ENCODE measurements at regions not wholly inside any gene's neighbourhood (a gene's known extent, or its start where the extent isn't known, plus 50 kb on each side); places are given as distances from the start of the nearest gene placed in this dataset.
A peak's percentile ranks its signal among the peaks of the same experiment; 100 is the strongest.

GRCh38 chr3:148090156-148090555 is 607.5 kb upstream of the AGTR1 start:
- Mint-ChIP-seq H3K27ac (ENCODE audit: unreplicated experiment) (no peak overlapping the region), H3K4me3 (ENCODE audit: unreplicated experiment) (no peak overlapping the region), H3K4me1 (ENCODE audit: low read depth, unreplicated experiment) (peaks cover 3% of the 10 kb centered on the region), H3K9me3 (ENCODE audit: unreplicated experiment) (no peaks in the 10 kb centered on the region), H3K27me3 (ENCODE audit: unreplicated experiment) (no peaks in the 10 kb centered on the region), H3K36me3 (ENCODE audit: unreplicated experiment) (no peaks in the 10 kb centered on the region)
- TF ChIP-seq, protein P1, sequence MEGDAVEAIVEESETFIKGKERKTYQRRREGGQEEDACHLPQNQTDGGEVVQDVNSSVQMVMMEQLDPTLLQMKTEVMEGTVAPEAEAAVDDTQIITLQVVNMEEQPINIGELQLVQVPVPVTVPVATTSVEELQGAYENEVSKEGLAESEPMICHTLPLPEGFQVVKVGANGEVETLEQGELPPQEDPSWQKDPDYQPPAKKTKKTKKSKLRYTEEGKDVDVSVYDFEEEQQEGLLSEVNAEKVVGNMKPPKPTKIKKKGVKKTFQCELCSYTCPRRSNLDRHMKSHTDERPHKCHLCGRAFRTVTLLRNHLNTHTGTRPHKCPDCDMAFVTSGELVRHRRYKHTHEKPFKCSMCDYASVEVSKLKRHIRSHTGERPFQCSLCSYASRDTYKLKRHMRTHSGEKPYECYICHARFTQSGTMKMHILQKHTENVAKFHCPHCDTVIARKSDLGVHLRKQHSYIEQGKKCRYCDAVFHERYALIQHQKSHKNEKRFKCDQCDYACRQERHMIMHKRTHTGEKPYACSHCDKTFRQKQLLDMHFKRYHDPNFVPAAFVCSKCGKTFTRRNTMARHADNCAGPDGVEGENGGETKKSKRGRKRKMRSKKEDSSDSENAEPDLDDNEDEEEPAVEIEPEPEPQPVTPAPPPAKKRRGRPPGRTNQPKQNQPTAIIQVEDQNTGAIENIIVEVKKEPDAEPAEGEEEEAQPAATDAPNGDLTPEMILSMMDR (IDR thresholded peaks at IDR 0.05; ENCODE audit: partially characterized antibody, unreplicated experiment) = no peak
- no peak for DNase-seq

DNA sequence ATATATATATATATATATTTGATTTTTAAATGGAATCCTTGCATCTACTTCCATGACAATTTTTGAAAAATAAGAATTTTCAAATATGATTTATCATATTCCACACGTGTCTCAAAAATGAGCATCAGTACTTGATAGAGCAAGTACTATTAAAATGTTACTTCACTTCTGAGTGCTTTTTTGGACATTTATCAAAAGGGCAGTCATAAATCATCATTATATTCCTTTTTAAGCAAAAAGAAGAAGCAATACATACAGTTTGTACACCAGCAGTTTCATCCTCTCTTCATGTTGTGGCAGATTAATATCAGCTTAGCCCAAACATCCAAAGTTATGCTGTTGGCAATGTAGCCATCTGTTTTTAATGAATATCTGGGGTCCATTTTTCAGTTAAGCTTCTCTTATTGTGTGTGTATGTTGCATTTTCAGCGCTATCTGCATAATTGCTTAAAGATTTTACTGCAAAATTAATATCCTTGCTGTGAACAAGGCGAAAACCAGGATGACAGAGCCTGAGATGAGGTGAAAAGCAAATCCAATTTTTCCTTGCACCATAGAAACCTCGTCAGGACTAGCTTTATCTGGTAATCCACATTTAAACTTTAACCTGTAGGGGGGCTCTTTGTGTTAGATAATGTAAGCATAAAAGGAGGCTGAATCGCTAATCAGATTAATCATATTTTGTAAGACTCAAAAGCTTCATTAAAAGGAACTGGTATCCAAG is 604.9 kb upstream of the AGTR1 start:
- peaks cover 15% of the 10 kb centered on the region for H3K4me1 Mint-ChIP-seq (ENCODE audit: low read depth, unreplicated experiment)
- no peaks in the 10 kb centered on the region for H3K9me3 Mint-ChIP-seq (ENCODE audit: unreplicated experiment)
- H3K36me3 Mint-ChIP-seq (ENCODE audit: unreplicated experiment) = no peaks in the 10 kb centered on the region
- no peak overlapping the region for H3K27ac Mint-ChIP-seq (ENCODE audit: unreplicated experiment)
- TF ChIP-seq, protein P1 (IDR thresholded peaks at IDR 0.05; ENCODE audit: partially characterized antibody, unreplicated experiment) = no peak
- no peak for DNase-seq
- no peak overlapping the region for H3K4me3 Mint-ChIP-seq (ENCODE audit: unreplicated experiment)
- no peaks in the 10 kb centered on the region for H3K27me3 Mint-ChIP-seq (ENCODE audit: unreplicated experiment)

DNA sequence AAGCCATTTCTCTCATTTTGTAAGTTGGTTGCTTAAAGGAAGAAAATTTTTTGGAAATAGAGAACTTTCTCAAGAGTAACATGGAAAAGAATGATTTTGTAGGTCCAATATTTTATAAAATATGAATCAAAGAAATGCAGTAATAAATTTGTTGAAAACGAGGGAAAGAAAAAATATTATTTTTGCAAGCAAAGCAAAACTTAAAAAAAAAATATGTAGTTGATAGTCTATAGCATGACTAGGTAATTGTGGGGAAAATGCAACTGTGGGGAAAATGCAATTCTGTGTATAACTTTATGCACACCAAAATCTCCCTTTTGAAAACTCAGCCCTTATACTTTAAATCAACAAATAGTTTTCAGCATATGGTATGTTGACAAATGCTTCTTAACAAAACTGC is 604.0 kb upstream of the AGTR1 start:
- TF ChIP-seq, protein P1 (IDR thresholded peaks at IDR 0.05; ENCODE audit: partially characterized antibody, unreplicated experiment) = no peak
- H3K4me1 Mint-ChIP-seq (ENCODE audit: low read depth, unreplicated experiment) = peaks cover 15% of the 10 kb centered on the region
- H3K9me3 Mint-ChIP-seq (ENCODE audit: unreplicated experiment) = no peaks in the 10 kb centered on the region
- H3K36me3 Mint-ChIP-seq (ENCODE audit: unreplicated experiment) = no peaks in the 10 kb centered on the region
- no peak overlapping the region for H3K4me3 Mint-ChIP-seq (ENCODE audit: unreplicated experiment)
- DNase-seq = no peak
- no peaks in the 10 kb centered on the region for H3K27me3 Mint-ChIP-seq (ENCODE audit: unreplicated experiment)
- H3K27ac Mint-ChIP-seq (ENCODE audit: unreplicated experiment) = no peak overlapping the region

GRCh38 chr3:148095962-148096361 is 601.7 kb upstream of the AGTR1 start:
- Mint-ChIP-seq H3K27ac (ENCODE audit: unreplicated experiment) (peak overlapping the region; percentile 85), H3K4me1 (ENCODE audit: low read depth, unreplicated experiment) (peaks cover 15% of the 10 kb centered on the region), H3K9me3 (ENCODE audit: unreplicated experiment) (no peaks in the 10 kb centered on the region), H3K4me3 (ENCODE audit: unreplicated experiment) (no peak overlapping the region), H3K27me3 (ENCODE audit: unreplicated experiment) (no peaks in the 10 kb centered on the region), H3K36me3 (ENCODE audit: unreplicated experiment) (no peaks in the 10 kb centered on the region)
- no peak for DNase-seq
- TF ChIP-seq, protein P1 (IDR thresholded peaks at IDR 0.05; ENCODE audit: partially characterized antibody, unreplicated experiment) = no peak

- Mint-ChIP-seq H3K9me3 (ENCODE audit: unreplicated experiment) (no peaks in the 10 kb centered on the region), H3K4me3 (ENCODE audit: unreplicated experiment) (no peak overlapping the region), H3K27ac (ENCODE audit: unreplicated experiment) (no peak overlapping the region), H3K4me1 (ENCODE audit: low read depth, unreplicated experiment) (peaks cover 9% of the 10 kb centered on the region), H3K27me3 (ENCODE audit: unreplicated experiment) (no peaks in the 10 kb centered on the region), H3K36me3 (ENCODE audit: unreplicated experiment) (no peaks in the 10 kb centered on the region)
- TF ChIP-seq, protein P1 (IDR thresholded peaks at IDR 0.05; ENCODE audit: partially characterized antibody, unreplicated experiment) = no peak
- no peak for DNase-seq
Measured at GRCh38 chr3:148100476-148100875, 597.2 kb upstream of the AGTR1 start.
